IgD-negative memory B cell (primary cell): ENCODE measurements at regions not wholly inside any gene's neighbourhood (a gene's known extent, or its start where the extent isn't known, plus 50 kb on each side); places are given as distances from the start of the nearest gene placed in this dataset.

Source experiments
- H3K27ac Mint-ChIP-seq, 3 donors: one replicate each; pipeline ENCODE4 v1.8.0; 2020 to 2022; ENCODE audit warnings: mild to moderate bottlenecking in 3 of 3, mixed read lengths in 3 of 3, moderate library complexity in 1 of 3
- H3K27me3 Mint-ChIP-seq: one replicate; pipeline ENCODE4 v1.8.0; 2021; ENCODE audit warnings: mixed read lengths
- H3K36me3 Mint-ChIP-seq: one replicate; pipeline ENCODE4 v1.8.0; 2020; ENCODE audit warnings: mild to moderate bottlenecking, mixed read lengths
- H3K4me1 Mint-ChIP-seq, 3 donors: one replicate each; pipeline ENCODE4 v1.8.0; 2020 to 2022; ENCODE audit warnings: mixed read lengths in 3 of 3, mild to moderate bottlenecking in 1 of 3
- H3K4me3 Mint-ChIP-seq, 4 donors: one replicate each; pipeline ENCODE4 v1.8.0; 2020 to 2022; ENCODE audit warnings: mild to moderate bottlenecking in 4 of 4, mixed read lengths in 4 of 4, moderate library complexity in 3 of 4
- H3K9me3 Mint-ChIP-seq, 3 donors: one replicate each; pipeline ENCODE4 v1.8.0; 2020 to 2021; ENCODE audit warnings: mixed read lengths in 3 of 3, mild to moderate bottlenecking in 1 of 3

DNA sequence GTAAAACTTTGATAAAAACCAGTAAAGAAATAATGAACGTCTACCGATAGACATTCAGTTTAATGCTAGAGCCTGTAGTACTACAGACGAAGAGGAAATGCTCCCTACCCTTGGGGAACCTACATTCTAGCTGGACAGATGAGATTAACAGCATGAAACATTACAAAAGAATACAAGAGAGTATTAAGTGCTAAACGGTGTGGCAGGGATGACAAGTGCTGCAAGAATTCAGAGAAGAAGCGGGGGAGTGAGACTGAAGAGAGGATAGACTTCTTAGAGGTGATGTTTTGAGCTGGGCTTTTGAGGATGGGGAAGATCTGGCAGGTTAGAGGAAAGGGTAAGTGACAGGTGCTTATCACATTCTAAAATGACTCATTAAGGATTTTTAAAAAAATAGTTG lies 52.6 kb upstream of the ESX1 start:
- H3K27ac Mint-ChIP-seq: no peak overlapping the region
- no peak overlapping the region for H3K4me3 Mint-ChIP-seq
- no peaks in the 10 kb centered on the region for H3K36me3 Mint-ChIP-seq
- H3K4me1 Mint-ChIP-seq: no peaks in the 10 kb centered on the region
- H3K27me3 Mint-ChIP-seq: peaks cover 2% of the 10 kb centered on the region
- no peaks in the 10 kb centered on the region for H3K9me3 Mint-ChIP-seq

DNA sequence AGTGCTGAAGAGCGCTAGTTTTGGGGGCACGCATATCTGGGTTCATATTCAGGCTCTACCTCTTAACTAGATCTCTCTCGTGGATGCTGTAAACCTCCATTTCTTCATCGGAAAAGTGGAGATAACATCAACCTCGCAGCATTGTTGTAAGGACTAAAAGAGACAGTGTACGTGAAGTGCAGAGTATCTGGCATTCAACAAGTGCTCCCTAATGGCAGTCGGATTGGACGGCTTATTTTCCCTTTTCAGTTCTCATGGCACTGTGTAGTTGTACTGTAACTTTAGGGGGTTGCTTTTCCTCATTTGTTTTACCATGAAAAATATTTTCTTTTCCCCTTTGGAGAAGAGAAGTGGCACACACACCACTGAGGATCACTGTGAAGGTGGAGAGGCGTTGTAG lies 51.4 kb upstream of the ESX1 start:
- no peak overlapping the region for H3K27ac Mint-ChIP-seq
- H3K27me3 Mint-ChIP-seq: peaks cover 2% of the 10 kb centered on the region
- no peaks in the 10 kb centered on the region for H3K9me3 Mint-ChIP-seq
- H3K4me1 Mint-ChIP-seq: no peaks in the 10 kb centered on the region
- H3K36me3 Mint-ChIP-seq: no peaks in the 10 kb centered on the region
- no peak overlapping the region for H3K4me3 Mint-ChIP-seq
